GM12878 (cell line): ENCODE measurements at regions not wholly inside any gene's neighbourhood (a gene's known extent, or its start where the extent isn't known, plus 50 kb on each side); places are given as distances from the start of the nearest gene placed in this dataset.

Source experiments
- ATAC-seq: fragments of 200-7000 bp; cut with Tn5 transposase; 3 replicates; pipeline ENCODE4 v1.9.1; 2020; ENCODE audit warnings: mild to moderate bottlenecking, moderate library complexity
- BruUV-seq: library from RNA; stranded (reverse); fragments of 400-500 nt; replicated peaks from 2 replicates; lab custom pipeline; 2021; lab: Mats Ljungman, UMichigan
- CTCF ChIA-PET: fragments of 300-600 bp; sonication (Branson Sonifier 250); formaldehyde crosslinking; extraction: SDS; loops from one replicate; lab custom pipeline; 2021; ENCODE audit warnings: inconsistent platforms; lab: Yijun Ruan, JAX
- POLR2A ChIA-PET: fragments of 350-600 bp; formaldehyde crosslinking; extraction: SDS; loops from one replicate; lab custom pipeline; 2021; ENCODE audit warnings: inconsistent platforms; lab: Charles Lee
- RAD21 ChIA-PET: fragments of 300-600 bp; sonication (Branson Sonifier 250); formaldehyde crosslinking; loops from one replicate; lab custom pipeline; 2023; ENCODE audit warnings: antibody characterized with exemption; ENCODE audit not compliant: unreplicated experiment; lab: Charles Lee
- SMC1A ChIA-PET: fragments of 300-600 bp; sonication (Branson Sonifier 250); formaldehyde crosslinking; loops from one replicate; lab custom pipeline; 2023; ENCODE audit not compliant: unreplicated experiment, uncharacterized antibody; lab: Charles Lee
- DNase-seq: peaks from one replicate; pipeline ENCODE4 v3.0.0-alpha.2; 2011; ENCODE audit warnings: low read depth, low spot score
- FAIRE-seq: peaks from 3 replicates; lab custom pipeline; 2011; peaks lifted over from hg19 to GRCh38; lab: Jason Lieb, UNC
- H2AFZ ChIP-seq: 2 replicates; pipeline ENCODE4 v1.6.0; 2011; ENCODE audit warnings: low read depth, low read length, control low read depth; ENCODE audit not compliant: control insufficient read depth
- H3K27ac ChIP-seq: 2 replicates; pipeline ENCODE4 v1.5.1; 2011; ENCODE audit warnings: control low read depth; ENCODE audit not compliant: control insufficient read depth, insufficient read depth
- H3K27me3 ChIP-seq, 2 experiments: replicated peaks in 1 of 2; 2 replicates each; pipeline versions ENCODE4 v1.6.0 to v1.6.1; 2011; ENCODE audit warnings: low read length in 1 of 2; ENCODE audit not compliant: control insufficient read depth in 2 of 2, insufficient read depth in 2 of 2
- H3K36me3 ChIP-seq, 2 experiments: 2 replicates each; pipeline ENCODE4 v1.5.1; 2011; ENCODE audit warnings: low read length in 1 of 2; ENCODE audit not compliant: control insufficient read depth in 2 of 2, insufficient read depth in 2 of 2
- H3K4me1 ChIP-seq: 2 replicates; pipeline ENCODE4 v1.6.1; 2011; ENCODE audit warnings: mild to moderate bottlenecking, low read length, moderate library complexity, mixed read lengths; ENCODE audit not compliant: control insufficient read depth, insufficient read depth
- H3K4me2 ChIP-seq: 2 replicates; pipeline ENCODE4 v1.6.0; 2011; ENCODE audit warnings: control low read depth; ENCODE audit not compliant: control insufficient read depth, insufficient read depth
- H3K4me3 ChIP-seq: fragments of 200-600 bp; sonication (generic); 2 replicates; pipeline ENCODE4 v1.5.1; 2016
- H3K79me2 ChIP-seq: 2 replicates; pipeline ENCODE4 v1.6.0; 2011; ENCODE audit warnings: low read length; ENCODE audit not compliant: control insufficient read depth, insufficient read depth
- H3K9ac ChIP-seq: 2 replicates; pipeline ENCODE4 v1.8.0; 2011; ENCODE audit warnings: low read length, control low read depth, mixed read lengths; ENCODE audit not compliant: control insufficient read depth, insufficient read depth
- H3K9me3 ChIP-seq: replicated peaks from 3 replicates; pipeline ENCODE4 v1.5.1; 2011; ENCODE audit warnings: mild to moderate bottlenecking, low read length; ENCODE audit not compliant: control insufficient read depth, insufficient read depth
- H4K20me1 ChIP-seq: 2 replicates; pipeline ENCODE4 v1.6.0; 2011; ENCODE audit not compliant: control insufficient read depth, insufficient read depth
- CHD2 ChIP-seq: IDR thresholded peaks from 2 replicates; pipeline ENCODE4 v1.6.1; 2011; ENCODE audit warnings: low read depth, low read length, improper control_type of control experiment, borderline replicate concordance
- EP300 ChIP-seq, 2 experiments: fragments of 150-350 bp in 1 of 2; IDR thresholded peaks; 2 replicates each; pipeline ENCODE4 v1.6.1; 2011 to 2012; ENCODE audit warnings: low read depth in 2 of 2, low read length in 2 of 2, borderline replicate concordance in 1 of 2, improper control_type of control experiment in 1 of 2, inconsistent platforms in 1 of 2; ENCODE audit not compliant: control insufficient read depth in 1 of 2
- FOXM1 ChIP-seq: IDR thresholded peaks from 2 replicates; pipeline ENCODE4 v1.6.1; 2012; ENCODE audit warnings: low read depth, mild to moderate bottlenecking, inconsistent platforms, low read length, moderate library complexity
- IKZF2 ChIP-seq, 2 experiments: fragments of 450-650 bp; IDR thresholded peaks; 2 replicates each; pipeline ENCODE4 v1.6.1; 2017; ENCODE audit warnings: mild to moderate bottlenecking in 2 of 2, moderate library complexity in 2 of 2
- JUND ChIP-seq: IDR thresholded peaks from 2 replicates; pipeline ENCODE4 v1.6.1; 2012; ENCODE audit warnings: low read depth, mild to moderate bottlenecking, low read length, improper control_type of control experiment, moderate library complexity
- MXI1 ChIP-seq: fragments of 150-350 bp; IDR thresholded peaks from 2 replicates; pipeline ENCODE4 v1.6.1; 2011; ENCODE audit warnings: low read depth, mild to moderate bottlenecking, inconsistent platforms, low read length, improper control_type of control experiment
- NR2C1 ChIP-seq: fragments of 450-650 bp; IDR thresholded peaks from 2 replicates; pipeline ENCODE4 v1.6.1; 2017; ENCODE audit warnings: antibody characterized with exemption, mild to moderate bottlenecking, moderate library complexity
- POLR2AphosphoS5 ChIP-seq: IDR thresholded peaks from 2 replicates; pipeline ENCODE4 v1.6.1; 2011; ENCODE audit warnings: mild to moderate bottlenecking, low read length, inconsistent platforms
- RELA ChIP-seq: fragments of 450-650 bp; IDR thresholded peaks from 2 replicates; pipeline ENCODE4 v1.8.0; 2014; ENCODE audit warnings: borderline replicate concordance; ENCODE audit not compliant: partially characterized antibody
- RUNX3 ChIP-seq: IDR thresholded peaks from 2 replicates; pipeline ENCODE4 v1.6.1; 2012; ENCODE audit warnings: low read length, inconsistent platforms
- SP1 ChIP-seq: IDR thresholded peaks from one replicate; pipeline ENCODE4 v1.6.1; 2011; ENCODE audit warnings: low read depth, low read length
- SPI1 ChIP-seq: IDR thresholded peaks from 2 replicates; pipeline ENCODE4 v1.6.1; 2011; ENCODE audit warnings: low read depth, mild to moderate bottlenecking, low read length, moderate library complexity, borderline replicate concordance; ENCODE audit not compliant: insufficient read depth
- WGBS: methylation state at CpG from one replicate; pipeline ENCODE4 v1.1.6; 2016; ENCODE audit warnings: low lambda C conversion rate; ENCODE audit not compliant: insufficient replicate concordance, insufficient coverage; ENCODE audit errors: missing lambda C conversion rate; 5-methylcytosine and 5-hydroxymethylcytosine counted together
- in situ Hi-C: fragments of 300-500 bp; cut with MboI; formaldehyde crosslinking; loops from 9 replicates; pipeline ENCODE4 v1.14.3; 2018; ENCODE audit warnings: mixed read lengths
- intact Hi-C: fragments of 100-400 bp; cut with micrococcal nuclease; formaldehyde crosslinking; loops from one replicate; pipeline ENCODE4 v1.14.2; 2022; ENCODE audit not compliant: unreplicated experiment
- TF ChIP-seq, protein P1 (sequence below): IDR thresholded peaks from 2 replicates; pipeline ENCODE4 v1.6.1; 2012; ENCODE audit warnings: low read depth, low read length, improper control_type of control experiment
- TF ChIP-seq, protein P2 (sequence below): fragments of 150-350 bp; IDR thresholded peaks from 2 replicates; pipeline ENCODE4 v1.6.1; 2014; ENCODE audit warnings: mild to moderate bottlenecking, low read depth, low read length
- TF ChIP-seq, protein P3 (sequence below): fragments of 450-650 bp; IDR thresholded peaks from 2 replicates; pipeline ENCODE4 v1.6.1; 2017; ENCODE audit warnings: mild to moderate bottlenecking, moderate library complexity

DNA sequence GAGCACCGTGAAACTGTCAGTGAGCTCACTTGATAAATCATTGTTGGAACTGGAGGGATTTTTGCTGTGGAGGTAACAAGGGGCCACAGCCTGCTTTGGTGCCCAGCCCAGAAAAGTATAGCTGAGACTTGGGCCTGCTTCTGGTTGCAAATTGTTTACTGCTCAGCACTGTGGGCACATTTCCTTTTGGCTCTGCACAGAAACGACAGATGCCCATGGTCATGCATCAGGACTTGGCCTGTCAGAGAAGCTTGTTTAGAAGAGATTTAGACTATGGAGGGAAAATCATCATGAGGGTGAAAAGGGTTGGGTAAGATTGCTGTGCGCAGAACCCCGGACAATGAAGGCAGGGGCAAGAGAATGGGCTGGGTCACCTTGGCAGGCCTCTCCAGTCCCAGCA is 286.1 kb upstream of the CTNNB1 start:
- no peak for FAIRE-seq
- intact Hi-C loops = no loop called here
- no peak for DNase-seq
- SMC1A ChIA-PET = interaction anchor here (0.6 to 1.7 kb wide), 3 partner anchors 12 to 135 kb away, joined by 3 to 4 read pairs (median 3); no protein-coding TSS in a partner anchor
- Histone ChIP-seq H3K79me2 (no peaks in the 10 kb centered on the region), H3K27ac (no peak overlapping the region), H3K4me3 (no peak overlapping the region), H3K9ac (no peak overlapping the region), H4K20me1 (no peaks in the 10 kb centered on the region), H3K36me3 (no peaks in the 10 kb centered on the region), H3K4me2 (no peak overlapping the region), H3K27me3 (no peaks in the 10 kb centered on the region), H3K4me1 (no peaks in the 10 kb centered on the region), H3K9me3 (no peaks in the 10 kb centered on the region), H2AFZ (no peak overlapping the region)
- RAD21 ChIA-PET = no interaction called here
- 67% methylated on average over 4 of the region's 4 CpGs for WGBS
- BruUV-seq = no TSS peak
- no peak; the same call in 2 of the 3 replicates for ATAC-seq
- in situ Hi-C loops = no loop called here
- POLR2A ChIA-PET = no interaction called here
- TF ChIP-seq, protein P1, sequence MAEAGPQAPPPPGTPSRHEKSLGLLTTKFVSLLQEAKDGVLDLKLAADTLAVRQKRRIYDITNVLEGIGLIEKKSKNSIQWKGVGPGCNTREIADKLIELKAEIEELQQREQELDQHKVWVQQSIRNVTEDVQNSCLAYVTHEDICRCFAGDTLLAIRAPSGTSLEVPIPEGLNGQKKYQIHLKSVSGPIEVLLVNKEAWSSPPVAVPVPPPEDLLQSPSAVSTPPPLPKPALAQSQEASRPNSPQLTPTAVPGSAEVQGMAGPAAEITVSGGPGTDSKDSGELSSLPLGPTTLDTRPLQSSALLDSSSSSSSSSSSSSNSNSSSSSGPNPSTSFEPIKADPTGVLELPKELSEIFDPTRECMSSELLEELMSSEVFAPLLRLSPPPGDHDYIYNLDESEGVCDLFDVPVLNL = no peak
- TF ChIP-seq MXI1 = no peak
- no peak for TF ChIP-seq FOXM1
- no peak for TF ChIP-seq NR2C1
- no peak for TF ChIP-seq RUNX3
- TF ChIP-seq POLR2AphosphoS5 = no peak
- TF ChIP-seq, protein P2, sequence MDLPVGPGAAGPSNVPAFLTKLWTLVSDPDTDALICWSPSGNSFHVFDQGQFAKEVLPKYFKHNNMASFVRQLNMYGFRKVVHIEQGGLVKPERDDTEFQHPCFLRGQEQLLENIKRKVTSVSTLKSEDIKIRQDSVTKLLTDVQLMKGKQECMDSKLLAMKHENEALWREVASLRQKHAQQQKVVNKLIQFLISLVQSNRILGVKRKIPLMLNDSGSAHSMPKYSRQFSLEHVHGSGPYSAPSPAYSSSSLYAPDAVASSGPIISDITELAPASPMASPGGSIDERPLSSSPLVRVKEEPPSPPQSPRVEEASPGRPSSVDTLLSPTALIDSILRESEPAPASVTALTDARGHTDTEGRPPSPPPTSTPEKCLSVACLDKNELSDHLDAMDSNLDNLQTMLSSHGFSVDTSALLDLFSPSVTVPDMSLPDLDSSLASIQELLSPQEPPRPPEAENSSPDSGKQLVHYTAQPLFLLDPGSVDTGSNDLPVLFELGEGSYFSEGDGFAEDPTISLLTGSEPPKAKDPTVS = no peak
- no peak for TF ChIP-seq CHD2
- no peak for TF ChIP-seq JUND
- no peak for TF ChIP-seq SPI1
- no peak for TF ChIP-seq IKZF2 (IDR thresholded peaks at IDR 0.05)
- TF ChIP-seq, protein P3, sequence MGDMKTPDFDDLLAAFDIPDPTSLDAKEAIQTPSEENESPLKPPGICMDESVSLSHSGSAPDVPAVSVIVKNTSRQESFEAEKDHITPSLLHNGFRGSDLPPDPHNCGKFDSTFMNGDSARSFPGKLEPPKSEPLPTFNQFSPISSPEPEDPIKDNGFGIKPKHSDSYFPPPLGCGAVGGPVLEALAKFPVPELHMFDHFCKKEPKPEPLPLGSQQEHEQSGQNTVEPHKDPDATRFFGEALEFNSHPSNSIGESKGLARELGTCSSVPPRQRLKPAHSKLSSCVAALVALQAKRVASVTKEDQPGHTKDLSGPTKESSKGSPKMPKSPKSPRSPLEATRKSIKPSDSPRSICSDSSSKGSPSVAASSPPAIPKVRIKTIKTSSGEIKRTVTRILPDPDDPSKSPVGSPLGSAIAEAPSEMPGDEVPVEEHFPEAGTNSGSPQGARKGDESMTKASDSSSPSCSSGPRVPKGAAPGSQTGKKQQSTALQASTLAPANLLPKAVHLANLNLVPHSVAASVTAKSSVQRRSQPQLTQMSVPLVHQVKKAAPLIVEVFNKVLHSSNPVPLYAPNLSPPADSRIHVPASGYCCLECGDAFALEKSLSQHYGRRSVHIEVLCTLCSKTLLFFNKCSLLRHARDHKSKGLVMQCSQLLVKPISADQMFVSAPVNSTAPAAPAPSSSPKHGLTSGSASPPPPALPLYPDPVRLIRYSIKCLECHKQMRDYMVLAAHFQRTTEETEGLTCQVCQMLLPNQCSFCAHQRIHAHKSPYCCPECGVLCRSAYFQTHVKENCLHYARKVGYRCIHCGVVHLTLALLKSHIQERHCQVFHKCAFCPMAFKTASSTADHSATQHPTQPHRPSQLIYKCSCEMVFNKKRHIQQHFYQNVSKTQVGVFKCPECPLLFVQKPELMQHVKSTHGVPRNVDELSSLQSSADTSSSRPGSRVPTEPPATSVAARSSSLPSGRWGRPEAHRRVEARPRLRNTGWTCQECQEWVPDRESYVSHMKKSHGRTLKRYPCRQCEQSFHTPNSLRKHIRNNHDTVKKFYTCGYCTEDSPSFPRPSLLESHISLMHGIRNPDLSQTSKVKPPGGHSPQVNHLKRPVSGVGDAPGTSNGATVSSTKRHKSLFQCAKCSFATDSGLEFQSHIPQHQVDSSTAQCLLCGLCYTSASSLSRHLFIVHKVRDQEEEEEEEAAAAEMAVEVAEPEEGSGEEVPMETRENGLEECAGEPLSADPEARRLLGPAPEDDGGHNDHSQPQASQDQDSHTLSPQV = no peak
- no peak for TF ChIP-seq RELA
- TF ChIP-seq EP300 (IDR thresholded peaks at IDR 0.05; ENCODE audit: borderline replicate concordance in 1 of 2, control insufficient read depth in 1 of 2, low read depth in 2 of 2, low read length in 2 of 2) = no peak
- TF ChIP-seq SP1 = no peak
- CTCF ChIA-PET = interaction anchor here (0.6 to 1.5 kb wide), 2 partner anchors 16 to 591 kb away, joined by 3 to 4 read pairs; no protein-coding TSS in a partner anchor
